Stomach (tissue), 8 donors: ENCODE measurements at regions not wholly inside any gene's neighbourhood (a gene's known extent, or its start where the extent isn't known, plus 50 kb on each side); places are given as distances from the start of the nearest gene placed in this dataset.

ENCODE experiments used
- DNase-seq, 2 donors: peaks; one replicate each; pipeline versions ENCODE4 v3.0.0 to v3.0.0-alpha.2; 2013 to 2019
- H3K27ac ChIP-seq, 5 donors: fragments of 200-600 bp in 4 of 5; sonication (generic) in 4 of 5; one replicate each; pipeline ENCODE4 v1.5.1; 2013 to 2019; ENCODE audit warnings: mild to moderate bottlenecking in 1 of 5, moderate library complexity in 1 of 5
- H3K27me3 ChIP-seq, 3 donors: fragments of 200-600 bp; sonication (generic); one replicate each; pipeline ENCODE4 v1.5.1; 2017 to 2019; ENCODE audit warnings: mixed run types in 1 of 3
- H3K36me3 ChIP-seq, 4 donors: fragments of 200-600 bp; sonication (generic); 1 replicate in 3 of 4; 2 replicates in 1 of 4; pipeline ENCODE4 v1.5.1; 2016 to 2019
- H3K4me1 ChIP-seq, 4 donors: fragments of 200-600 bp; sonication (generic); one replicate each; pipeline ENCODE4 v1.5.1; 2016 to 2019
- H3K4me3 ChIP-seq, 4 donors: fragments of 200-600 bp; sonication (generic) in 3 of 4; one replicate each; pipeline ENCODE4 v1.5.1; 2016 to 2019; ENCODE audit warnings: mild to moderate bottlenecking in 1 of 4
- H3K9me3 ChIP-seq, 4 donors: fragments of 200-600 bp; sonication (generic); one replicate each; pipeline ENCODE4 v1.5.1; 2016 to 2019
- EP300 ChIP-seq: sonication (generic); formaldehyde crosslinking; IDR thresholded peaks from one replicate; pipeline ENCODE4 v1.6.1; 2017; ENCODE audit warnings: antibody characterized with exemption
- POLR2A ChIP-seq, 4 donors: fragments of 450-650 bp; IDR thresholded peaks; one replicate each; pipeline ENCODE4 v1.6.1; 2016; ENCODE audit warnings: antibody characterized with exemption in 4 of 4, control low read depth in 2 of 4, mild to moderate bottlenecking in 1 of 4, moderate library complexity in 1 of 4
- POLR2AphosphoS5 ChIP-seq, 3 donors: sonication (generic); formaldehyde crosslinking; IDR thresholded peaks; one replicate each; pipeline ENCODE4 v1.6.1; 2016; ENCODE audit warnings: antibody characterized with exemption in 3 of 3
- WGBS, 5 donors: extraction: QIAGEN DNeasy Blood & Tissue Kit in 3 of 5; methylation state at CpG; one replicate each; pipeline versions ENCODE4 v1.1.5 to v1.1.7; 2013 to 2018; 5-methylcytosine and 5-hydroxymethylcytosine counted together
- intact Hi-C: fragments of 100-400 bp; cut with DNase I; formaldehyde crosslinking; loops from one replicate; pipeline ENCODE4 v1.15.1; 2023; ENCODE audit warnings: low total_unique reads
- TF ChIP-seq, protein P1 (sequence below), 7 experiments: fragments of 450-650 bp in 4 of 7; fragments of 200-600 bp in 3 of 7; sonication (generic) in 3 of 7; IDR thresholded peaks; one replicate each; pipeline ENCODE4 v1.5.1; 2016 to 2019; ENCODE audit warnings: antibody characterized with exemption in 7 of 7, control low read depth in 2 of 7, mild to moderate bottlenecking in 1 of 7
- donor health status: healthy with polysubstance abuse.
- donor health status: Bipolar disorder and iron deficiency.
- donor health status: healthy.

DNA sequence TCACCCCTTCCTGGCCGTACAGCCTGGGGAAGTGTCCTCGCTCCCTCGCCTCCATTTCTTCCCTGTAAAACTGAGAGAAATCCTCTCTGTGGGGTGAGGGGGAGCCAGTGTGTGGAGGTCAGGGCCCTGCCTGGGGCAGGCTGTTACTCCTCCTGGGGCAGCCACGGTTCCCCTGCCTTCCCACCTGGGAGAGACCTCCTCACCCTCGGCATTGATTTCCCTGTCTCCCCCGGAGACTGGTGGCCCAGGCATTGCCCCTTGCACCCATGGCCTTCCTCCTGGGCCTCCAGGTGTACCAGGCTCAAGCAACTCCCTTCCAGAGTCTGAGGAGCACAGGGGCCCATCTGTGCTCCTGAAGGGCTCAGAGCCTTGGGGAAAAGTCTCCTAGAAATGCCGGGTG lies 75.6 kb upstream of the RNU6ATAC start:
- peaks cover 0 to 18% (median 12%) of the 10 kb centered on the region in 4 donors for H3K4me1 ChIP-seq
- TF ChIP-seq POLR2AphosphoS5 (IDR thresholded peaks at IDR 0.05), result no peak
- TF ChIP-seq EP300, result no peak
- no peak for TF ChIP-seq POLR2A (IDR thresholded peaks at IDR 0.05)
- TF ChIP-seq, protein P1, sequence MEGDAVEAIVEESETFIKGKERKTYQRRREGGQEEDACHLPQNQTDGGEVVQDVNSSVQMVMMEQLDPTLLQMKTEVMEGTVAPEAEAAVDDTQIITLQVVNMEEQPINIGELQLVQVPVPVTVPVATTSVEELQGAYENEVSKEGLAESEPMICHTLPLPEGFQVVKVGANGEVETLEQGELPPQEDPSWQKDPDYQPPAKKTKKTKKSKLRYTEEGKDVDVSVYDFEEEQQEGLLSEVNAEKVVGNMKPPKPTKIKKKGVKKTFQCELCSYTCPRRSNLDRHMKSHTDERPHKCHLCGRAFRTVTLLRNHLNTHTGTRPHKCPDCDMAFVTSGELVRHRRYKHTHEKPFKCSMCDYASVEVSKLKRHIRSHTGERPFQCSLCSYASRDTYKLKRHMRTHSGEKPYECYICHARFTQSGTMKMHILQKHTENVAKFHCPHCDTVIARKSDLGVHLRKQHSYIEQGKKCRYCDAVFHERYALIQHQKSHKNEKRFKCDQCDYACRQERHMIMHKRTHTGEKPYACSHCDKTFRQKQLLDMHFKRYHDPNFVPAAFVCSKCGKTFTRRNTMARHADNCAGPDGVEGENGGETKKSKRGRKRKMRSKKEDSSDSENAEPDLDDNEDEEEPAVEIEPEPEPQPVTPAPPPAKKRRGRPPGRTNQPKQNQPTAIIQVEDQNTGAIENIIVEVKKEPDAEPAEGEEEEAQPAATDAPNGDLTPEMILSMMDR (IDR thresholded peaks at IDR 0.05), result no peak
- no peaks in the 10 kb centered on the region for H3K36me3 ChIP-seq
- H3K9me3 ChIP-seq, result no peaks in the 10 kb centered on the region
- H3K27me3 ChIP-seq, result peaks cover 0 to 60% (median 6%) of the 10 kb centered on the region in 3 donors
- H3K4me3 ChIP-seq, result no peak overlapping the region
- no peak overlapping the region for H3K27ac ChIP-seq
- intact Hi-C loops, result no loop called here
- WGBS, 5 donors, result 62 to 82% (median 76%) methylated on average over 5 to 7 of the region's 7 CpGs
- DNase-seq, result no peak

DNA sequence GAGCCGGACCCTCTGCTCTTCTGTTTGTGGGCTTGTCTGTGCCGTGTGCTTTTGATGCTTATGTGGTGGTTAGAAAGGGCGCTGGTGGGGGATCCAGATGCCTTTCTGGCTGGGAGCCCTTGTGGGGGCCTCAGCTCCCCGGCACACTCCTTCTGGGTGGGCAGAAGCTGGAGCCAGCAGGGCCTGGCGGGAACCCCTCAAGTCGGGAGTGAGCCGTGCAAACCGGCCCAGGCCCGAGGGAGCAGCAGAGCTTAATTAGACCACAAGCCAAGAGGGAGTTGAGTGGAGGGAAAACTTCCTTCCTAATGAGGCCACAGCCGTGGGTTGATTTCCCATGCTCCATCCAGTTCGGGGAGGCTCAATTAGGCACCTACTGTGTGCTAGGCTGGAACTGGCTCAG lies 76.0 kb upstream of the RNU6ATAC start:
- TF ChIP-seq, protein P1 (IDR thresholded peaks at IDR 0.05), result no peak
- TF ChIP-seq POLR2A (IDR thresholded peaks at IDR 0.05), result no peak
- TF ChIP-seq POLR2AphosphoS5 (IDR thresholded peaks at IDR 0.05), result no peak
- no peak for TF ChIP-seq EP300
- no peaks in the 10 kb centered on the region for H3K9me3 ChIP-seq
- WGBS, 5 donors, result 47 to 64% (median 62%) methylated on average over 10 to 11 of the region's 11 CpGs
- H3K27me3 ChIP-seq, result peaks cover 0 to 60% (median 6%) of the 10 kb centered on the region in 3 donors
- no peak overlapping the region for H3K27ac ChIP-seq
- no peak overlapping the region for H3K4me3 ChIP-seq
- peaks cover 0 to 18% (median 10%) of the 10 kb centered on the region in 4 donors for H3K4me1 ChIP-seq
- DNase-seq, result peak in 1 of 2 donors; percentile 57
- no peaks in the 10 kb centered on the region for H3K36me3 ChIP-seq
- intact Hi-C loops, result no loop called here

DNA sequence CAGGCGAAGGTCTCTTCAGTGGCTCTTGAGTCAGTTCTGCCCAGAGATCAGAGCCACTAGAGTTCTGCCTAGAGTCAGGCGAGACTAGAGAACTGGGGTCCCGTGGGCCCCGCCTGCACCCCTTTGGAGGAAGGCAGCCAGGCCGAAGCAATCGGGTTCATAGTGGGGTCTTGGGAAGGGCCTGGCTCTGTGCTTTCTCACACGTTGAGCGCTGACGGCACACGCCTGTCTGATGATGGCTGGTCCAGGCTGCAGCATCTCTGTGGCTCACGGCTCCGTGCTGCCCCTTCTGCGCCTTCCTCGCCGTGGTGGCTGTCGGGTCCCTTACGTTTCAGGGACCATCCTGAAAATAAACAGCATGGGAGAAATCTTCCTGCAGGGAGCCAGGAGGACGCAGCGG lies 78.3 kb upstream of the RNU6ATAC start:
- no peak overlapping the region for H3K4me3 ChIP-seq
- H3K4me1 ChIP-seq, result peaks cover 0 to 11% (median 0%) of the 10 kb centered on the region in 4 donors
- H3K27me3 ChIP-seq, result peaks cover 0 to 49% (median 0%) of the 10 kb centered on the region in 3 donors
- H3K9me3 ChIP-seq, result peaks cover 0 to 6% (median 1%) of the 10 kb centered on the region in 4 donors
- H3K36me3 ChIP-seq, result no peaks in the 10 kb centered on the region
- H3K27ac ChIP-seq, result no peak overlapping the region
- DNase-seq, result no peak
- TF ChIP-seq, protein P1 (IDR thresholded peaks at IDR 0.05), result no peak
- TF ChIP-seq EP300, result no peak
- TF ChIP-seq POLR2A (IDR thresholded peaks at IDR 0.05), result no peak
- no peak for TF ChIP-seq POLR2AphosphoS5 (IDR thresholded peaks at IDR 0.05)
- WGBS, 5 donors, result 75 to 84% (median 80%) methylated on average over 15 to 19 of the region's 19 CpGs
- intact Hi-C loops, result no loop called here

DNA sequence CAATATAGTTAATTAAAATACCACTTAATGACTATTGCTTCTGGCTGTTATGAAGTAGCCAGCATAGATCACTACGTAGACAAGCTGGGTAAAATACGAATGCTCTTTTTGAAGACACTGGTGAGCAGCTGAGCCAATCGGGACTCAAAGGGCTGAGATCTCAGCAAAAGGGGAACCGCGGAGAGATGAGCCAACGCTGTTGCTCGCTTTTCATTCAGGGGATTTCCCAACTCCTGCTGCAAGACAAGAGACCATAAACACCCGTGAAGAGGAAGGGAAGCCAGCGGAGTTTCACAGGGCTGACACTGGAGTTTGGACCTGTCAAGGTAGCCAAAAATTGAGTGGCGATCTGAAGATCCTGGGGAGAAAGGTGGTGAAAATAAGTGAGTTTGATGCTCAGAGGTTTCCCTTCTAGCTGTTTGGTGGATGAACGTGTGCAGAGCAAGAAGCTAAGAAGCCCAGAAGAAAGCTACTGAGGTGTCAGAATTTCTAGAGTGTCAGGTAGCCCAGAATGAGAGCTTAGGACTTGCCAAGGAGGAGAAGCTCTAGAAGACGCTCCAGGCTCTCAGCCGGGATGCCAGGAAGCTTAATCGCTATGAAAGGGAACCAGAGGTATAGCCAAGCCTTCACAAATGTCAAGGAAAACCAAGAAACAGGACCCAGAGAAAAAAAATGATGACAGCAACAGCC lies 79.6 kb upstream of the RNU6ATAC start:
- DNase-seq, result peak; percentile 47 to 71
- intact Hi-C loops, result no loop called here
- 32 to 56% (median 52%) methylated on average over 14 of the region's 14 CpGs for WGBS, 5 donors
- no peak overlapping the region for H3K4me3 ChIP-seq
- no peak overlapping the region for H3K27ac ChIP-seq
- peaks cover 0 to 17% (median 11%) of the 10 kb centered on the region in 4 donors for H3K9me3 ChIP-seq
- peaks cover 0 to 11% (median 0%) of the 10 kb centered on the region in 4 donors for H3K4me1 ChIP-seq
- peaks cover 0 to 38% (median 0%) of the 10 kb centered on the region in 3 donors for H3K27me3 ChIP-seq
- TF ChIP-seq POLR2A (IDR thresholded peaks at IDR 0.05) (no peak), EP300 (no peak), POLR2AphosphoS5 (IDR thresholded peaks at IDR 0.05) (no peak)
- TF ChIP-seq, protein P1 (IDR thresholded peaks at IDR 0.05), result no peak
- H3K36me3 ChIP-seq, result no peaks in the 10 kb centered on the region
